ENCODE measurements at regions not wholly inside any gene's neighbourhood (a gene's known extent, or its start where the extent isn't known, plus 50 kb on each side); places are given as distances from the start of the nearest gene placed in this dataset.

- FAIRE-seq = no peak
- no peak for TF ChIP-seq POLR2A (IDR thresholded peaks at IDR 0.05; ENCODE audit: low read depth, low read length)
These were observed 1128.0 kb downstream of the AACS start for GRCh38 chr12:126193190-126193589.

GRCh38 chr12:126196263-126196662 is 1131.0 kb downstream of the AACS start:
- FAIRE-seq = no peak
- no peak for TF ChIP-seq POLR2A (IDR thresholded peaks at IDR 0.05; ENCODE audit: low read depth, low read length)
- DNase-seq (ENCODE audit: insufficient read length, low spot score) = no peak

More at GRCh38 chr12:126193190-126193589, 1128.0 kb downstream of the AACS start:
- DNase-seq (ENCODE audit: insufficient read length, low spot score) = no peak

GRCh38 chr12:126198516-126198915 is 1133.3 kb downstream of the AACS start:
- FAIRE-seq = no peak
- DNase-seq (ENCODE audit: insufficient read length, low spot score) = no peak
- TF ChIP-seq POLR2A (IDR thresholded peaks at IDR 0.05; ENCODE audit: low read depth, low read length) = no peak

GRCh38 chr12:126198966-126199692 is 1133.9 kb downstream of the AACS start:
- FAIRE-seq = no peak
- no peak for DNase-seq (ENCODE audit: insufficient read length, low spot score)
- no peak for TF ChIP-seq POLR2A (IDR thresholded peaks at IDR 0.05; ENCODE audit: low read depth, low read length)

GRCh38 chr12:126201981-126202537 is 1136.8 kb downstream of the AACS start:
- FAIRE-seq (no peak), DNase-seq (ENCODE audit: insufficient read length, low spot score) (no peak)
- no peak for TF ChIP-seq POLR2A (IDR thresholded peaks at IDR 0.05; ENCODE audit: low read depth, low read length)

GRCh38 chr12:126204326-126204725 is 1139.1 kb downstream of the AACS start:
- TF ChIP-seq POLR2A (IDR thresholded peaks at IDR 0.05; ENCODE audit: low read depth, low read length) = no peak
- FAIRE-seq = no peak
- DNase-seq (ENCODE audit: insufficient read length, low spot score) = no peak

GRCh38 chr12:126210026-126210425 is 1144.8 kb downstream of the AACS start:
- no peak for FAIRE-seq
- no peak for DNase-seq (ENCODE audit: insufficient read length, low spot score)
- TF ChIP-seq POLR2A (IDR thresholded peaks at IDR 0.05; ENCODE audit: low read depth, low read length) = no peak

GRCh38 chr12:126210448-126210847 is 1145.2 kb downstream of the AACS start:
- no peak for TF ChIP-seq POLR2A (IDR thresholded peaks at IDR 0.05; ENCODE audit: low read depth, low read length)
- DNase-seq (ENCODE audit: insufficient read length, low spot score) (no peak), FAIRE-seq (no peak)

- no peak for TF ChIP-seq POLR2A (IDR thresholded peaks at IDR 0.05; ENCODE audit: low read depth, low read length)
- FAIRE-seq (no peak), DNase-seq (ENCODE audit: insufficient read length, low spot score) (no peak)
These were observed 1147.6 kb downstream of the AACS start for GRCh38 chr12:126212824-126213223.

GRCh38 chr12:126218697-126219096 is 1153.5 kb downstream of the AACS start:
- FAIRE-seq (no peak), DNase-seq (ENCODE audit: insufficient read length, low spot score) (no peak)
- no peak for TF ChIP-seq POLR2A (IDR thresholded peaks at IDR 0.05; ENCODE audit: low read depth, low read length)

GRCh38 chr12:126219139-126219538 is 1153.9 kb downstream of the AACS start:
- no peak for TF ChIP-seq POLR2A (IDR thresholded peaks at IDR 0.05; ENCODE audit: low read depth, low read length)
- no peak for DNase-seq (ENCODE audit: insufficient read length, low spot score)
- FAIRE-seq = no peak

GRCh38 chr12:126219654-126220279 is 1154.5 kb downstream of the AACS start:
- DNase-seq (ENCODE audit: insufficient read length, low spot score) (no peak), FAIRE-seq (no peak)
- TF ChIP-seq POLR2A (IDR thresholded peaks at IDR 0.05; ENCODE audit: low read depth, low read length) = no peak

- no peak for DNase-seq (ENCODE audit: insufficient read length, low spot score)
- FAIRE-seq = no peak
- TF ChIP-seq POLR2A (IDR thresholded peaks at IDR 0.05; ENCODE audit: low read depth, low read length) = no peak
These were observed 1158.8 kb downstream of the AACS start for GRCh38 chr12:126224032-126224431.

- FAIRE-seq (no peak), DNase-seq (ENCODE audit: insufficient read length, low spot score) (no peak)
- TF ChIP-seq POLR2A (IDR thresholded peaks at IDR 0.05; ENCODE audit: low read depth, low read length) = no peak
These were observed 1163.7 kb downstream of the AACS start for GRCh38 chr12:126228936-126229335.

- DNase-seq (ENCODE audit: insufficient read length, low spot score) = no peak
- TF ChIP-seq POLR2A (IDR thresholded peaks at IDR 0.05; ENCODE audit: low read depth, low read length) = no peak
- FAIRE-seq = no peak
These were observed 1167.5 kb downstream of the AACS start for GRCh38 chr12:126232711-126233110.

Data from H54 (cell line).